ENCODE measurements at regions not wholly inside any gene's neighbourhood (a gene's known extent, or its start where the extent isn't known, plus 50 kb on each side); places are given as distances from the start of the nearest gene placed in this dataset.

DNA sequence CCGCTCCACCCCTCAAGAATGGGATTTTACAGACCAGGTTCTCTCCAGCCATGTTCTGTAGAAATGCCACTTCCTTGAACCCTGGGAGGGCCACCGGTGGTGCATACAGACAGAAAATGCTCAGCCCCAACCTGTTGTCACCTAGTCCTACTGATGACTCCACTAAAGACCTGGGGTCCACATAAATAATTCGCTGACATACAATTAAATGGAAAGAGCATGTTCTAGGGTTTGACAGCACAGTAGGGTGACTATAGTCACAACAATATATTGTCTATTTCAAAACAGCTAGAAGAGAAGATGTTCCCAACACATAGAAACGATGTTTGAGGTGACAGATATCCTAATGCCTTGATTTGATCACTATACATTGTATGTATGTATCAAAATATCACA is 155.6 kb upstream of the NEBL start:
- H3K4me1 ChIP-seq (replicated peaks; ENCODE audit: insufficient read depth): no peaks in the 10 kb centered on the region
- H3K9me3 ChIP-seq (ENCODE audit: insufficient read depth, low read depth): no peaks in the 10 kb centered on the region; the same call in 1 of the 2 replicates
- no peaks in the 10 kb centered on the region for H3K79me2 ChIP-seq (ENCODE audit: low read depth)
- H3K4me2 ChIP-seq: no peak overlapping the region
- no TSS peak for BruUV-seq (replicated peaks)
- ChIA-PET CTCF (no interaction called here), POLR2A (ENCODE audit: unreplicated experiment) (no interaction called here)
- no peaks in the 10 kb centered on the region for H3F3A ChIP-seq (ENCODE audit: insufficient read depth, low read depth)
- H3K9me2 ChIP-seq (ENCODE audit: insufficient read depth): no peaks in the 10 kb centered on the region
- no peak for DNase-seq
- H2AFZ ChIP-seq: no peak overlapping the region
- no peak for TF ChIP-seq CTCF (conservative IDR thresholded peaks at IDR 0.05)
- H3K4me3 ChIP-seq: no peak overlapping the region
- H3K36me3 ChIP-seq (ENCODE audit: low read depth): no peaks in the 10 kb centered on the region
- intact Hi-C loops (cut with micrococcal nuclease; ENCODE audit: unreplicated experiment): no loop called here
- H3K27me3 ChIP-seq (ENCODE audit: insufficient read depth, low read depth): no peaks in the 10 kb centered on the region
- H4K20me1 ChIP-seq (ENCODE audit: insufficient read depth): no peaks in the 10 kb centered on the region
- H3K27ac ChIP-seq: no peak overlapping the region

DNA sequence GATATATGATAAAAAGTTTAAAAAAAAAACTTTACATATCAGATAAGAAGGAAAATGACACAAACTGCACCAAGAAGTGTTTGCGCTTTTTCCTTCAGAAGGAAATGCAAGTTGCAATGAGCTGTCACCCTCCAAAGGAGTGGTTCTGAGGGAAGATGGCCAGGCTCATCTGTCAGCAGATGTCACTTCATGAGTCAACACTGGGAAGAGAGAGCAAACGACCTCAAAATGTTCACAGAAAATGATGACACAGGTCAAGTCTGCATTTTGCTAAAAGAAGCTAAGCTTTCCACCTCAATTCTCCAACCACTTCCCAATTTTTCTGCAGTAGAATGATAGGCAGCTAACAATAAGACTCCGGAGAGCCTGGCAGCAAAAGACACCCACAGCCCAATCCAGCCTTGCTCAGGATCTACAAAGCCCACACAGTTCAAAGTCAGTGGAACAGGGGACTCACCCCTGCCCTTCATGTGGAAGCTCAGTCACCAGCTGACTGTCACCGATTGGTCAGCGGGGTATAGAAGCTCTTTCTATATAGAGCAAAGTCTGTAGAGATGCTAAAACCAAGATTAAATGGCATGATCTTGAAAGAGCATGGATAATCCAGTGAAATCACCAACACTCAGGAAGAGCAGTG is 155.1 kb upstream of the NEBL start:
- Histone ChIP-seq H3K9me2 (ENCODE audit: insufficient read depth) (no peaks in the 10 kb centered on the region), H3F3A (ENCODE audit: insufficient read depth, low read depth) (no peaks in the 10 kb centered on the region), H3K27ac (no peak overlapping the region), H3K4me1 (replicated peaks; ENCODE audit: insufficient read depth) (no peaks in the 10 kb centered on the region), H3K36me3 (ENCODE audit: low read depth) (no peaks in the 10 kb centered on the region), H3K79me2 (ENCODE audit: low read depth) (no peaks in the 10 kb centered on the region), H2AFZ (no peak overlapping the region), H3K9me3 (ENCODE audit: insufficient read depth, low read depth) (no peaks in the 10 kb centered on the region; the same call in 1 of the 2 replicates), H3K4me3 (no peak overlapping the region), H3K27me3 (ENCODE audit: insufficient read depth, low read depth) (no peaks in the 10 kb centered on the region), H3K4me2 (no peak overlapping the region), H4K20me1 (ENCODE audit: insufficient read depth) (no peaks in the 10 kb centered on the region)
- intact Hi-C loops (cut with micrococcal nuclease; ENCODE audit: unreplicated experiment): no loop called here
- no peak for TF ChIP-seq CTCF (conservative IDR thresholded peaks at IDR 0.05)
- no peak for TF ChIP-seq EZH2 (IDR thresholded peaks at IDR 0.05; ENCODE audit: low read depth)
- no peak for DNase-seq
- CTCF ChIA-PET: no interaction called here
- POLR2A ChIA-PET (ENCODE audit: unreplicated experiment): no interaction called here
- BruUV-seq (replicated peaks): no TSS peak

DNA sequence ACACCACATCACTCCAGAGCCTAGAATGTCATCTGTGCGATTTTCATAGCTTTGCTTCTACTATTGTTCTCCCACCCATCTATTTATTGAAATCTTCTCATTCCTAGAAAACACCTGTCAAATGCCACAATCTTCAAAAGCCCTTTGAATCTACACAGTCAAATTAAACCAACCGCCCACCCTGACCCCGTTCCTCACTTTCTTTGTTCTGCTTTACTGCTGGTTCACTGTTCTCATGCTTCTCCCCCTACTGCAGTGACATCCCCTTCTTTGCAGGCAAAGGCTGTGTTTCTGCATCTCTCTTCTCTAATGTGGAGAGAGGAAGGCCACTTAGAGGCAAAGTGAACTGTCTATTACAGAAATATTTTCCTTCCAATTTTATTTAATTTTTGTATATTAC is 152.4 kb upstream of the NEBL start:
- H2AFZ ChIP-seq: no peak overlapping the region
- no peaks in the 10 kb centered on the region for H4K20me1 ChIP-seq (ENCODE audit: insufficient read depth)
- ChIA-PET POLR2A (ENCODE audit: unreplicated experiment) (no interaction called here), CTCF (no interaction called here)
- DNase-seq: no peak
- no peaks in the 10 kb centered on the region for H3K4me1 ChIP-seq (replicated peaks; ENCODE audit: insufficient read depth)
- intact Hi-C loops (cut with micrococcal nuclease; ENCODE audit: unreplicated experiment): no loop called here
- H3K9me3 ChIP-seq (ENCODE audit: insufficient read depth, low read depth): no peaks in the 10 kb centered on the region; the same call in 1 of the 2 replicates
- TF ChIP-seq EZH2 (IDR thresholded peaks at IDR 0.05; ENCODE audit: low read depth) (no peak), CTCF (conservative IDR thresholded peaks at IDR 0.05) (no peak)
- H3K79me2 ChIP-seq (ENCODE audit: low read depth): no peaks in the 10 kb centered on the region
- H3K36me3 ChIP-seq (ENCODE audit: low read depth): no peaks in the 10 kb centered on the region
- BruUV-seq (replicated peaks): no TSS peak
- no peaks in the 10 kb centered on the region for H3K9me2 ChIP-seq (ENCODE audit: insufficient read depth)
- no peak overlapping the region for H3K27ac ChIP-seq
- H3K4me2 ChIP-seq: no peak overlapping the region
- no peaks in the 10 kb centered on the region for H3K27me3 ChIP-seq (ENCODE audit: insufficient read depth, low read depth)
- H3K4me3 ChIP-seq: no peak overlapping the region
- H3F3A ChIP-seq (ENCODE audit: insufficient read depth, low read depth): no peaks in the 10 kb centered on the region
